GM20000 (cell line): ENCODE measurements at regions not wholly inside any gene's neighbourhood (a gene's known extent, or its start where the extent isn't known, plus 50 kb on each side); places are given as distances from the start of the nearest gene placed in this dataset.
"Not testable (repeated sequence)": the region's sequence is repeated elsewhere in the genome, so short reads cannot be mapped to it uniquely, and the experiment has no call there.

Experiments
- DNase-seq: peaks from one replicate; pipeline ENCODE4 v3.0.0; 2012; ENCODE audit warnings: low spot score
- TF ChIP-seq, protein P1 (sequence below): IDR thresholded peaks from 2 replicates; pipeline ENCODE4 v1.5.1; 2012; ENCODE audit warnings: mild to moderate bottlenecking, control low read depth; ENCODE audit errors: extremely low read depth, missing control alignments

DNA sequence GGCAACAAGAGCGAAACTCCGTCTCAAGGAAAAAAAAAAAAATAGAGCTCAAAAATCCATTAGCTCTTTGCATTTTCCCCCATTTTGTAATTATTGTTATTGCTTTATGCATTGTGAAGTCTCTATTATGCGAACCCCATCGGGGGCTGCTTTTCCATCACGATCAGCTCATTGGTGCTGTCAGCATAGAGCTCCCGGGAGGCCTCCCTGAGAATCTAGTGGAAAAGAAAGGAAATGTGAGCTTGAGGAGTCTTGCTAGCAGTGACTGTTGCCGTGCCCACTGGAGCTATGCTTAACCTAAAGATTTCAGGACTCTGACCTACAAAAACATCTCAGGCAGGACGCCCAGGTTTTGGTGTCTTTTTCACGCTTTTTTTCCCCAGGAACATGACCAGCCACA lies 102.6 kb upstream of the NDUFV2 start:
- TF ChIP-seq, protein P1, sequence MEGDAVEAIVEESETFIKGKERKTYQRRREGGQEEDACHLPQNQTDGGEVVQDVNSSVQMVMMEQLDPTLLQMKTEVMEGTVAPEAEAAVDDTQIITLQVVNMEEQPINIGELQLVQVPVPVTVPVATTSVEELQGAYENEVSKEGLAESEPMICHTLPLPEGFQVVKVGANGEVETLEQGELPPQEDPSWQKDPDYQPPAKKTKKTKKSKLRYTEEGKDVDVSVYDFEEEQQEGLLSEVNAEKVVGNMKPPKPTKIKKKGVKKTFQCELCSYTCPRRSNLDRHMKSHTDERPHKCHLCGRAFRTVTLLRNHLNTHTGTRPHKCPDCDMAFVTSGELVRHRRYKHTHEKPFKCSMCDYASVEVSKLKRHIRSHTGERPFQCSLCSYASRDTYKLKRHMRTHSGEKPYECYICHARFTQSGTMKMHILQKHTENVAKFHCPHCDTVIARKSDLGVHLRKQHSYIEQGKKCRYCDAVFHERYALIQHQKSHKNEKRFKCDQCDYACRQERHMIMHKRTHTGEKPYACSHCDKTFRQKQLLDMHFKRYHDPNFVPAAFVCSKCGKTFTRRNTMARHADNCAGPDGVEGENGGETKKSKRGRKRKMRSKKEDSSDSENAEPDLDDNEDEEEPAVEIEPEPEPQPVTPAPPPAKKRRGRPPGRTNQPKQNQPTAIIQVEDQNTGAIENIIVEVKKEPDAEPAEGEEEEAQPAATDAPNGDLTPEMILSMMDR: no peak

DNA sequence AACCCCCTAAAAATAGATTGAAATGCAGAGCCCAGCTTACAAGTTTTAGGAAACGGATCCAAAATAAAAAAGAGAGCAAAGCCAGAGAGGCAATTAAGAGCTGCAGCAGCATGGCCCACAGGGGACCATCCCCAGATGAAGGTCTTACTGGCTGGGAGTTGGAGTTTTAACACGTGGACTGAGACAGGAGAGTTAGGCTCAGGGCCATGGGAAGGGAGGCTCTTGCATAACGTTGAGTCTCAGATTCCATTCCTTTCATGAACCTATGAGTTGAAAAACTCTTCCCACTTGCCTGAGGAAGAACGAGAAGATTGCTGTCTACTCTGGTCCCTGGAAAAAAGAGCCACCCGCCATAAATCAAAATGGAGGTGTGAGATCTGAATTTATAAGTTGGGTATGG lies 101.8 kb upstream of the NDUFV2 start:
- TF ChIP-seq, protein P1: no peak
- no peak for DNase-seq

More for the DNA sequence above, 102.6 kb upstream of the NDUFV2 start:
- no peak for DNase-seq

DNA sequence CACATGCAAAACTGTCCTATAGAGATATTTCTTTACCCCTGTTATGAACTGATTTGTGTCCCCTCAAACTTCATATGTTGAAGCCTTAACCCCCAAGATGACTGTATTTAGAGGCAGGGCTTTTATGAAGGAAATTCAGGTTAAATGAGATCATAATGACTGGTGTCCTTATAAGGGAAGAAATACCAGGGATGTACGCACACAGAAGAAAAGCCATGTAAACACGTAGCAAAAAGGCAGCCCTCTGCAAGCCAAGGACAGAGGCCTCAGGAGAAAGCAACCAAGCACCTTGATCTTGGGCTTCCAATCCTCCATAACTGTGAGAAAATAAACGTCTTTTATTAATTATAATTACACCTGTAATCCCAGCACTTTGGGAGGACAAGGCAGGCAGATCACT lies 101.3 kb upstream of the NDUFV2 start:
- TF ChIP-seq, protein P1: no peak
- no peak for DNase-seq

DNA sequence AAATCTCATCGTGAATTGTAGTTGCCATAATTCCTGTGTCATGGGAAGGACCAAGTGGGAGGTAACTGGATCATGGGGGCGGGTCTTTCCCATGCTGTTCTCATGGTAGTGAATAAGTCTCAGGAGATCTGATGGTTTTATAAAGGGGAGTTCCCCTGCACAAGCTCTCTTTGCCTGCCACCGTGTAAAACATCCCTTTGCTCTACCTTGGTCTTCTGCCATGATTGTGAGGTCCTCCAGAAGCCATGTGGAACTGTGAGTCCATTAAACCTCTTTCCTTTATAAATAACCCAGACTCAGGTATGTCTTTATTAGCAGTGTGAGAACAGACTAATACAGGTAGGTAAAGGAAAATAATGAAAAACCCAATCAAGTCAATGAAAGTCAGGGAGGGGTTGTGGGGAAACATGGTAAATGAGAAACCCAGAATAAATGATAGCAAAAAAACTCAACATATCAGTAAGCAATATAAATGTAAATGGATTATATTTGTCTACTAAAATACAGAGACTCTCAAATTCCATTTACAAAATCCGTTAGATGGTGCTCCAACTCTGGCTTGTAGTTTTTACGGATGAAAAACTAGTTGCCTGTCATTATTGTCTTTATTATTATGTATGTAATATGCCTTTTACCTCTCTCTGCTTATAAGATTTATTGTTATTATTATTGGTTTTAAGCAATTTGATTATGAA lies 98.9 kb upstream of the NDUFV2 start:
- DNase-seq: no peak
- TF ChIP-seq, protein P1: no peak

DNA sequence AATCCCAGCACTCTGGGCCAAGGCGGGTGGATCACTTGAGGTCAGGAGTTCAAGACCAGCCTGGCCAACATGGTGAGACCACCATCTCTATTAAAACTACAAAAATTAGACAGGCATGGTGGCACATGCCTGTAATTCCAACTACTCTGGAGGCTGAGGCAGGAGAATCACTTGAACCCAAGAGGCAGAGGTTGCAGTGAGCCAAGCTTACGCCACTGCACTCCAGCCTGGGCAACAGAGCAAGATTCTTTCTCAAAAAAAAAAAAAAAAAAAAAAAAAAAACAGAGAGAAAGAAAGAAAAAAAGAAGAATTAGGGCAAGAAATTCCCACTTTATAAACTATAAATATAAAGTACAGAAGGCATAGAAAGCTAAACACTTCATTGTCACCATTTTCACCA lies 98.2 kb upstream of the NDUFV2 start:
- not testable (repeated sequence) for DNase-seq

DNA sequence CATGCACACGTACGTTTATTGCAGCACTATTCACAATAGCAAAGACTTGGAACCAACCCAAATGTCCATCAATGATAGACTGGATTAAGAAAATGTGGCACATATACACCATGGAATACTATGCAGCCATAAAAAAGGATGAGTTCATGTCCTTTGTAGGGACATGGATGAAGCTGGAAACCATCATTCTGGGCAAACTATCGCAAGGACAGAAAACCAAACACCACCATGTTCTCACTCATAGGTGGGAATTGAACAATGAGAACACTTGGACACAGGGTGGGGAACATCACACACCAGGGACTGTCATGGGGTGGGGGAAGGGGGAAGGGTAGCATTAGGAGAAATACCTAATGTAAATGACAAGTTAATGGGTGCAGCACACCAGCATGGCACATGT lies 94.8 kb upstream of the NDUFV2 start:
- DNase-seq: not testable (repeated sequence)

DNA sequence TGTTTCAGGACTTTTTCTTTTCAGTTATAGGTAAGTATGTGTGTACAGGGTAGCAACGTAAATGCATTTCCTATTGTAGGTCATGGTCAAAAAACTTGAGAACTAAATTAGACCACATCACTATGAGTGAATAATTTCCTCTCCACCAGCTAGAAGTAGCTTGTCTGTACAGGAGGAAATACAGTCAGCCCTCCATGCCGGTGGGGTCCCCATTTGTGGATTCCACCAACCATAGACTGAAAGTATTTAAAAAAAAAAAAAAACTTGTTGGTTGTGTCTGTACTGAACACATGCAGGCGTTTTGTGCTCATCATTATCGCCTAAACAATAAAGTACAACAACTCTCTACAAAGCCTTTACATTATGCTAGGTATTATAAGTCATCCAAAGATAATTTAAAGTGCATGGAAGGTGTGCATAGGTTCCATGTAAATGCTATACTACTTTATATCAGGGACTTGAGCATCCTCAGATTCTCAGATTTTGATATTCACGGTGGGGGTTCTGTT lies 94.2 kb upstream of the NDUFV2 start:
- TF ChIP-seq, protein P1: no peak

DNA sequence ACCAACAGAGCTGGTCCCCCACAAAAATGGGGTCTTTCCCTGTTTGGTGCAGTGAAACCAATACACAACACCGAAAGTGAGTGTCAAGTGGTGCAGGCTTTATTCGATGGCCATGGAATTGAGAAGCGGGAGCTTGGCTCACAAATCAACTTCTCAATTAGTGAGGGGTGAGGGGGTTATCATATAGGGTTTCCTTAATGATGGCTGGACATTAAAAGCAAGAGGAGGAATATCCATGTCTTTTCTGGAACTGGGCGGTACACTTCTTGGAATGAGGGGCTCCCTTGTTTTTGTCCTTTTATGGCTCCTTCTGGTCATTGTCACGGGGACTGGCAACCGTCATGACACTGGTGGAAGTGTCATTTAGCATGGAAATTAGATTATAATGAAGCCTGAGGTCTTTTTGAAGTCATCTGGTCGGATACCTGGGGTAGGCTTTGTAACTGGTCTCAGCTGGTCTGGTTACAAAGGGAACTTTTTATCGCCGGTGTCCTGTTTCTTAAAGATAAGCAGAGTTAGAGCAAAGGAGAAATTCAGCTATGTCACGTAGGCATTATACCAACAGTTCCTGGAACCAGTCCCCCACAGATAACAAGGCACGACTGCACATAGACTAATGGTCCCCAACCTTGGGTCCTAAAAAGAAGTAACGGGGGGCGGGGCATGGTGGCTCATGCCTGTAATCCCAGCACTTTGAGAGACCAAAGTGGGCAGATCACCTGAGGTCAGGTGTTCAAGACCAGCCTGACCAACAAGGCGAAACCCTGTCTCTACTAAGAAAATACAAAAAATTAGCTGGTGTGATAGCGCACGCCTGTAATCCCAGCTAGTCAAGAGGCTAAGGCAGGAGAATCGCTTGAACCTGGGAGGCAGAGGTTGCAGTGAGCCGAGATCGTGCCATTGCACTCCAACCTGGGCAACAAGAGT lies 93.5 kb upstream of the NDUFV2 start:
- TF ChIP-seq, protein P1: no peak
- DNase-seq: no peak

More for the DNA sequence above, 94.2 kb upstream of the NDUFV2 start:
- DNase-seq: no peak
